ENCODE measurements at regions not wholly inside any gene's neighbourhood (a gene's known extent, or its start where the extent isn't known, plus 50 kb on each side); places are given as distances from the start of the nearest gene placed in this dataset.
A peak's percentile ranks its signal among the peaks of the same experiment; 100 is the strongest.
"Not testable (repeated sequence)": the region's sequence is repeated elsewhere in the genome, so short reads cannot be mapped to it uniquely, and the experiment has no call there.

DNA sequence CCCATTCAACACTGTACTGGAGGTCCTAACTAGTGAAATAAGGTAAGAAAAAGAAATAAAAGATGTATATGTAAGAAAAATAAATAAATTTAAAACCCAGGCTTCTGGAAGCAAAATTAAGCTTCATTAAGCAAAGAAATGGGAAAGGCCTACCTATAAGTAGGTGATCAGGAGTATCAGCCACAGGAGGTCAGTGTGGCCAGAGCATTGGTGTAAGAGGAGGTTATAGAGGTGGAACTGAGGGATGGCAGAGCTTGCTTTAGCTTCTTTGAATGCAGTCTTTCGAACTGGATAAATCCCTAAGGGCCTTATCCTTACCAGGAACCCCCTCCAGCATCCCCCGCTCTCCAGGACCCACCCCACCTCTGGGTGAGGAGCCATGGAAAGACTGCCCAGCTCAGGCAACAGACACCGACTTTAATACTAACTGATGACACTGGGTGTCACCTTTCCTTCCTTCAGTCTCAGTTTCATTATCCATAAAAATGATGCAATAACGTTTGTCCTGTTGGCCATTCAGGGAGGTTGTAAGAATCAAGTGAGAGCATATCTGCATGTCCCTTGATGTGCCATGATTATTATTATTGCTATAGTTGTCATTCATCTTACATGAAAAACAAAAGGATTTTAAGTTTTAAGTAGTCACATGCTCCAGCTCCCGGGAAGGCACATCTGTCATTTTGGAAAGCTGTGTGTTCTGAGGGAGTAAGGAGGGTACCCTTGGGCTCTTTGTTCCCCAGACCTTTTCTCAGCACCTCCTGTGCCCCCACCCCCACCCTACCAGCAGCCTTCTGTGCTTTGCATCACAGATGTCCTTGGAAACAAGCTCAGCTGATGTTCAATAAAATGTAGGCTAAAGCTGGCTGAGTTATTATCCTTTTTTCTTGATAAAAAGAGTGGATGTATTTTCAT lies 50.8 kb upstream of the CTNNA1 start:
- DNase-seq (ENCODE audit: low read depth) = no peak

DNA sequence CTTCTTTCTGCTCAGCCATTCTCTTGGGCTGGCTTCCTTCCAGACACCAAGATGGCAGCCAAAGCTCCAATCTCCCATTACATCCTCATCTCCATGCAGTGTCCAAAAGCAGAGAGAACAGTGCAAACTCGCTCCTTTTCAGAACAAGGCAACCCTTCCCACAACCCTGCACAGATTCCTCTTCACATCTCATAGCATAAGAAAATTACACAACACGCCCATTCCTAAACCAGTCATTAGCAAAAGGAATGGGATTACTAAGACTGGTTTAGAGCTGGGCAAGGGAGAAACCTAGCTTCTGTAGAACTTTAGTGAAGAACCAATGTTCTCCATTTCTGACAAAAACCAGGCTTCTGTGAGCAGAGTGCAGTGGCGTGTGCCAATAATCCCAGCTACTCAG lies 51.5 kb upstream of the CTNNA1 start:
- no peak for DNase-seq (ENCODE audit: low read depth)

DNA sequence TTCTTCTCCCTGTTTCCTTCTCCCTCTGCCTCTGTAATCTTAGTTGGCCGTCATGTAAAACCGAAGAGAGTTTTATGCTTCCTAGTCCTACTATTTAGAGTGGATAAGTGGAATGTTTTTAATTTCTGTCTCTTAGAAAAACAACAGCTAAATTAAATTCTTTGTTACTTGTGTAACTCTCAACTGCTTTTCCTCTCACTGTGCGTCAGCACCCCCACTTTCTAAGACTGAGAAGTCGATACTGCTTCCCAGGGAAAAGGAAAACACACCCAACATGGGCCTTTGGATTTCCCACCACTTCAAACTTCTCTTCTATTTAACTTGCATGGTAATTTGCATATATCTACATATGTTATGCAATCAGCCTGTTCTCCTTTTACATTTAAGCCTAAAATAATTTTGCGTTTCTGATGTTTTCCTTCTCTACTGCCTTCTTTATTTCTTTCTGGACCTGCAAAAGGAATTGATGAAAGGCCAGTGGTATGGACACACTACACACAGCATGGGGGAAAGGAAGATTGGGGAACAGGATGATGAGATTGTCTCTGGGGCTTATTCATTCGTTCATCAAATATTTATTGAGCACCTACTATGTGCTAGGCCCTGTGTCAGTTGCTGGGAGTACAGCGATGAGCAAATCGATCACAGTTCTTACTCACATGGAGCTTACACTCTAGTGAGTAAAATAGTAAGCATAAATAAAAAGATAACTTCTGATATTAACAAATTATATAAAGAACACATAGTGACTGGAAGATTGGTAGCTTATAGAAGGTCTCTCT lies 52.5 kb upstream of the CTNNA1 start:
- DNase-seq (ENCODE audit: low read depth) = no peak

DNA sequence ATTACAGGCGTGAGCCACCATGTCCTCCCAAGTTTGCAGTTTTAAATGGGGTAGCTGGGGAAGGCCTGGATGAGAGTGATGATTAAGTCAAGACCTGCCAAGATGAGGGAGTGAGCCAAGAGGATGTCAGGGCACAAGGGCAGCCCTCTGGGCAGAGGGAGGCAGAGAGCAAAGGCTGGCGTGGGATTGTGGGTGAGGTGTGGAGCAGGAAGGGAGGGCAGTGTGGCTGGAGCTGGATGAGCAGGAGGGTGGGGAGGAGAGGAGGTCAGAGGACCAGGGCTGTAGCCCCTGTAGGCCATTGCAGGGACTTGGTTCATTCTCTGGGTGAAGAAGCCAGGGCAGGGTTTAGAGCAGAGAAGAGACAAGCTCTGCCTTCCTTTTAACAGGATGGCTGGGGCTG lies 53.7 kb upstream of the CTNNA1 start:
- DNase-seq (ENCODE audit: low read depth) = no peak

DNA sequence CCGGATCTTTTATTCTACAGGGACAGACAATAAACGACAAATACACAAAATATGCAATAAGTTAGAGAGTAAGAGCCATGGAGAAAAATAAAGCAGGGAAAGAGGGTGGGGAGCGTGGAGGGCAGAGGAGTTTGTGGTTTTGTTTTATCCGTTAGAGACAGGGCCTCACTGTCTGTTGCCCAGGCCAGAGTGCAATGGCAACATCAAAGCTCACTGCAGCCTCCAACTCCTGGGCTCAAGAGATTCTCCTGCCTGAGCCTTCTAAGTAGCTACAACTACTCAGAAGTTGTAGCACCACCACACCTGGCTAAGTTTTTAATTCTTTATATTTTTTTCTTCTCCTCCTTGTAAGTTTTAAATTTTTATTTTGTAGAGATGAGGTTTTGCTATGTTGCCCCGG lies 54.5 kb upstream of the CTNNA1 start:
- DNase-seq (ENCODE audit: low read depth) = no peak

DNA sequence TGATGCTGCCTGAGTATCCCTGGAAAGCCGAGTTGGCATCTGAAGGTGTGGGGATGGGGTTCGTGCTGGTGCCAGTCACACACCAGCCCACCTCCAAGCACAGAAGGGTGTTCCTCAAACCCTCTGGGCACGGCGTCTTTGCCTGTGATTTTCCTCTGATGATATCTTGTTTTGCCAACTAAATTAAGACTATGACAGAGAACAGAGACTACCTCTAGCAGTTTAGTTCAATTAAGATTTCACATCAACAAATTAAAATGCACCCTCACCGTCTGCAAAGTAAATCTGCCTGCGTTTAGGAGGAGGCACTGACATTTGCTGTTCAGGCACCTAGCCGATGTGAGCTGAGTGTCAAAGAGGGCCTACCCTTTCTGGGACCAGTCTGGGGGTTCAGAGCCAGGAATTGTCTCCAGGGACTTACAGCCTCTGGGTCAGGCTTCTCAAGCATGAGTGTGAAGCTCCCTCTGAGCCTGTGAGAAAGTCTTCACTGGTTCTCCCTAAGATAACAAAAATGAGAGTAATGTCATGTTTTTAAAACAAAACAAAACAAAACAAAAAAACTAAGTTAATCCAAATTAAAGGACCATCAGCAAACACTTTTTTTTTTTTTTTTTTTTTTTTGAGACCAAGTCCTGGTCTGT lies 55.4 kb upstream of the CTNNA1 start:
- no peak for DNase-seq (ENCODE audit: low read depth)

DNA sequence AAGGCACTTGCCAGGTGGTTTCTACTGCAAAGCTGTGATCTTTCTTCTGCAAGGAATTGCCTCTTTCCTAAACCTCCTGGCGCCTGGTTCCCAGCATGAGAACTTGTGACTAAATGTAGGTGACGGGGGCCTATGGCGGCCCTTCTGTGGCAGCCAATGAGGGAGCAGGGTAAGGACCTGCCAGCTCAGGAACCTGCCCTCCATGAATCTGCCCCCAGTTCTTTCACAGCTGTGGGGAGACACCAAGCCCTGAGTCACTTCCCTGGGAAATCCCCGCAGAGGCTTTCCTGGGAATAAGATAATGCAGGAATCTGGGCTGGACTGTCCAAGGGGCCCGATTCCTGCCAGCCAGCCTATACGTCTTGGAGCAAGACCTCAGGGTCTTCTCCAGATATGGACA lies 56.7 kb upstream of the CTNNA1 start:
- DNase-seq (ENCODE audit: low read depth) = peak; percentile 76

DNA sequence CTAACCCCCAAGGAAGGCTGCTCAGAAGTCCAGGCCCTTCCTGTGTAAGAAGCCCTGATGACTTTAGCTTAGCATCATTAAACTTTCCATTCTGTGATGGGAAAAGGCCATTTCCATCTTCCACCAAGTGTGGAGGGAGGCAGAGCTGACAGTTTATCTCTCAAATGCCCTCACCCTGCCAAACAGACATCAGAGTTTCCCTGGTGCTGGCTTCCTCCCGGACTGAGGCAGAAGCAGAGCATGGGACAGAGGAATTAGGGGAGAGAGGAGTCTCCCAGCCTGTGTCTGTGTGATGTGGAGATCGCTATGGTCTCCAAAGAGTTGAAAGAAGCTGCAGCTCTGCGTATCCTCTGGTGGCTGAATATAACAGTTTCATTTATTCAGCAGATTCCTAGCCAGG lies 57.4 kb upstream of the CTNNA1 start:
- DNase-seq (ENCODE audit: low read depth) = no peak

DNA sequence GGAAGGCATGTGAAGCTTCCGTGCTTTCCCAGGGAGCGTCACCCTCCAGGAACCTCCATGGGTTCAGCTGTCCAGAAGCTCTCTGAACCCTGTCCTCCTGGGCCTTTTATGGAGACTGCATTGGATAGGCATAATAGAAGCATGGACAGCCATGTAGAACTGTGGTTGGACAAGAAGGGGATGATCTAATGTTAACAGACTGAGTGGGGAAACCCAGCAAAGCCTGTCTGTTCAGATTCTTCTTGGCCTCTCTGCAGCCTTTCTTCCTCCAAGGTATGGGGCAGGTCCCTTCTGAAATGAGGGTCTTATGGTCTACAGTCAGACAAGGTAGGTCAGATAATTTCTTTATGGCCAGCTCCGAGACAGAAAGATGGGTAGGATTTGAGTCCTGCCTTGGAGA lies 59.1 kb upstream of the CTNNA1 start:
- DNase-seq (ENCODE audit: low read depth) = no peak

DNA sequence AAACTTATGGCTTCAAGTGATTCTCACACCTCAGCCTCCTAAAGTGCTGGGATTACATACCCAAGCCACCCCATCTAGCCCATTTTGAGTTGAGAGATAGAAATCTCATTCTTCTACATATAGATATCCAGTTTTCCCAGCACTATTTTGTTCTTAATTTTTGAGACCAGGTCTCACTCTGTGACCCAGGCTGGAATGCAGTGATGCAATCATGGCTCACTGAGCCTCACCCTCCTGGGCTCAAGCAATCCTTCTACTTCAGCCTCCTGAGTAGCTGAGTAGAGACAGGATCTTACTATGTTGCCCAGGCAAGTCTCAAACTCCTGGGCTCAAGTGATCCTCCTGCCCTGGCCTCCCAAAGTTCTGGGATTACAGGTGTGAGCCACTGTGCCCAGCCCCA lies 60.9 kb upstream of the CTNNA1 start:
- no peak for DNase-seq (ENCODE audit: low read depth)

DNA sequence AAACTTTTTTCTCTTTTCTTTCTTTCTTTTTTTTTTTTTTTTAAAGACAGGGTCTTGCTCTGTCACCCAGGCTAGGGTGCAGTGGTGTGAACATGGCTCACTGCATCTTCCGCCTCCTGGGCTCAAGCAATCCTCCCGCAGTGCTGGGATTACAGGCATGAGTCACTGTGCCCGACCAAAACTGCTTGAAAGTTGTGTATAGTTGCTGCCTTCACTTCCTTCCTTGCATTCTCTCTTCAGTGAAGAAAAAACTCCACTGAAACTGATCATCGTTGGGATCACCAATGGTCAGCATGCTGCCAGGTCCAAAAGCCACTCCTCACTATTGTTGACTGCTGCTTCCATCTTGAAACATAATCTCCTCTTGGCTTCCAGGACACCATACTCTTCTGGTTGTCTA lies 66.6 kb upstream of the CTNNA1 start:
- peak; percentile 53 for DNase-seq (ENCODE audit: low read depth)

DNA sequence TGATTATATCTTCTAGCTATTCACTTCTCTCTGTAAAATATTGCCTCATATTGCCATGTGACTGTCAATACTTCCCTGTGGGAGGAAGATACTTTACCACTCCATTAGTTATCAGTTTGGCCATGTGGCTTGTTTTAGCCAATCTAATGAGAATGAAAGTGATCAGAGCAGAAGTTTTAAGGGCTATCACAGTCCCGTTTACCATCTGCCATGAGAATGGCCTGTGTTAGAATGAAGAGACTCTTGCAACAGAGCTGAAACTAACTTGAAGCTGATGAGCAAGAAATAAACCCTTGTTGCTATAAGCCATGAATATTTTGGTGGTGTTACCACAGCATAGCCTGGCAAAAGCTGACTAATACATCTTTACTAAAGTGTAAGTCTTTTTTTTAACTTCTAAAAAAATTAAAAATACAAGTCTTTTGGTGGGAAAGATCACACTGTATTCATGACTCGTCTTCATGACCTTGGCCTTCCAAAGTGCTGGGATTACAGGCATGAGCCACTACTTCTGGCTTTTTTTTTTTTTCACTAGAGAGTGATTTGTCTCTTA lies 68.0 kb upstream of the CTNNA1 start:
- DNase-seq (ENCODE audit: low read depth) = peak; percentile 26

DNA sequence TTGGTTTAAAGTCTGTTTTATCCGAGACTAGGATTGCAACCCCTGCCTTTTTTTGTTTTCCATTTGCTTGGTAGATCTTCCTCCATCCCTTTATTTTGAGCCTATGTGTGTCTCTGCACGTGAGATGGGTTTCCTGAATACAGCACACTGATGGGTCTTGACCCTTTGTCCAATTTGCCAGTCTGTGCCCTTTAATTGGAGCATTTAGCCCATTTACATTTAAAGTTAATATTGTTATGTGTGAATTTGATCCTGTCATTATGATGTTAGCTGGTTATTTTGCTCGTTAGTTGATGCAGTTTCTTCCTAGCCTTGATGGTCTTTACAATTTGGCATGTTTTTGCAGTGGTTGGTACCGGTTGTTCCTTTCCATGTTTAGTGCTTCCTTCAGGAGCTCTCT lies 70.8 kb upstream of the CTNNA1 start:
- not testable (repeated sequence) for DNase-seq (ENCODE audit: low read depth)

DNA sequence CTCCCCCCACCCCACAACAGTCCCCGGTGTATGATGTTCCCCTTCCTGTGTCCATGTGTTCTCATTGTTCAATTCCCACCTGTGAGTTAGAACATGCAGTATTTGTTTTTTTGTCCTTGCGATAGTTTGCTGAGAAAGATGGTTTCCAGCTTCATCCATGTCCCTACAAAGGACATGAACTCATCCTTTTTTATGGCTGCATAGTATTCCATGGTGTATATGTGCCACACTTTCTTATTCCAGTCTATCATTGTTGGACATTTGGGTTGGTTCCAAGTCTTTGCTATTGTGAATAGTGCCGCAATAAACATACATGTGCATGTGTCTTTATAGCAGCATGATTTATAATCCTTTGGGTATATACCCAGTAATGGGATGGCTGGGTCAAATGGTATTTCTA lies 74.4 kb upstream of the CTNNA1 start:
- DNase-seq (ENCODE audit: low read depth) = not testable (repeated sequence)

DNA sequence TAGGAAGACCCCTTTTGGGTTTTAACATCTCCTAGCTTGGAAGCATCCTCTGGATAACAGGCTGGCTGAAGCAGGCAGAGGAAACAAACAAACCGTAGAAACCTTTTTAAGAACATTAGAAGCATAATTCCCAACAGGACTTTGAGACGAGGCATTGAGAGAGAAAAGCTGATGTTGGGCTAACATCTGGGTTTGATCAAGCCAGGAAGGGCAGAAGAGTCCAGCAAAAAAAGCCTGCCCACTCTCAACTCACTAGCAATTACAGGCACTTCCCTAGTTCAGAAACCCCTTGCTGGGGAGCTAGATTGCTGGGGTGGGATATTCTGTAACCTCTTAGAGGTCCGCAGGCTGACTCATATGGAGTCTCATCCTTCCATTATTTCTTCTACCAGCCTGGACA lies 75.4 kb upstream of the CTNNA1 start:
- DNase-seq (ENCODE audit: low read depth) = no peak

DNA sequence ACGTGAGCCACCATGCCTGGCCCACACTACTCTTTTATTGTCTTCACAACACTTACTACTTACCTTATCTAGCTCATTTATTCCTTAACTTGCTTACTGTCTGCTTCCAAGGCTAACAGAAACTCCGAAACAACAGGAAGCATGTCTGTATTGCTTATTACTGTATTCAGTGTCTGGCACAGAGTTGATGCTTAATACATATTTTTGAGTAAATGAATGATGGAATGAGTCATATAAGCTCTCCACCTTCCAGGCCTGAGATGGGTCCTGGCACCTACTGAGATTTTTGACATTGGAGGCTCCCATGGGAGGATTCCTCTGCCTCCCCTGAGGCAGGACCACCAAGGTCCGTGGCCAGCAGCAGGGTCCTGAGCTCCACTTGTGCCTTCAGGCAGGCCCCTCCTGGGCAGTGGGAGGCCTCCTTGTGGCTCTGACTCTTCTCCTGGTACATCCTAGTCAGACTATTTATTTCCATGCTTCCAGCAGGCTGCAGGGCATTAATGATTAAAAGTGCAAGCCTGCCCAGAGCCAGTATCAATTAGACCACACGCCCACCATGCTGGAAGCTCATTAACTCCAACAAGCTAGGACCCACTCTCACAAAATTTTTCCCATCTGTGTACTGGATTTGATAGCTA lies 76.5 kb upstream of the CTNNA1 start:
- no peak for DNase-seq (ENCODE audit: low read depth)

DNA sequence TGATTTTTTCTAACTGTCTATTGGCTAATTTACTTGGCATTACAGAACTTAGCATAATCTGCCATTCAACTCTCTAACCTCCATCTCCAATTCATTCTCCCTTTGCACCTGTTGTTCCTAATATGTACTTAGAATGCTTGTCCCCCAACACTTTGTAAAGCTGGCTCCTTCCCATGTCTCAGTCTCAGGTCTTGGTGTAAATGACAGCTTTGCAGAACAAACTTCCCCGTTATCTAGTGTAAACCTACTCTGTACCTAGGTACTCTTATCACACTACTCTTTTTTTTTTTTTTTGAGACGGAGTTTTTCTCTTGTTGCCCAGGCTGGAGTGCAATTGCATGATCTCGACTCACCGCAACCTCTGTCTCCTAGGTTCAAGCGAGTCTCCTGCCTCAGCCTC lies 77.2 kb upstream of the CTNNA1 start:
- no peak for DNase-seq (ENCODE audit: low read depth)

DNA sequence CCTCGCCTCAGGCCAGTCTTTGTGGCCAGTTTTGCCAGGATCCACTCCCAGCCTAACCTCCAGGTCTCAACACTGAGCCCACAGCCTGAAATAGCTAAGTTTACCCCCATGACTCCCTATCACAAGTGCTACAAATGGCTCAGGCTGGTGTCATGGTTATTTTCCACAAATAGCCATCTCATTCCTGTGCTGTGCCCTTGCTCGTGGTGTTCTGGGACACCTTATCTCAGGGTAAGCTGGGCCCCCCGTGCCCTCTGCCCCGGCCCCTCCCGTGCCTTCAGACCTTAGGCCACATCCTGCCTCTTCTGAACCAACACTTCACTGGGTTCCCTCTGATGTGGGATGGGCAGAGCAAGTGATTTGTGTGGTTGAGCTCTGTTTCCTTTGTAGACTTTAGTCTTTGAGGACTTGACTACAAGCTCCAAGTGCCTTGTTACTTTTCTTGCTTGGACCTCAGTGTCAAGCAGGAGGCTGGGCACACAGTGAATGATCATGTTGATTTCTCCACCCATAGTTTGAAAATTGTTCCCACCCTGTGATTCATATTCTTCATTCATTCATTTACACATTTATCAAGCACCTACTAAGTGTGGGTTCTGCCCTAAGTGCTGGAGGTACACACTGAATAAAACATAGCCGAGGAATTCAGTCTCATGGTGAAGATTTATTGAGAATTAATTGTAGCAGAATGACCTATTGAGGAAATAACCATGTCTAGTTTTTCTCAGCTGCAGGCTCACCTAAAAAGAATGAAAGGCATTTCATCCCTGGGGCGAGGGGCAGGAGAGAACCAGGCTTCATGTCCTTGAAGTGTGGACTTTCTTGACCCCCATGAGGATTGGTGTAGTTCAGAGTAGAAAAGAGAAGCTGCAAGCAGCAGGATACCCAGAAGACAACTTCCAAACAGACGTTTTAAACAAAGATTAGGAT lies 84.5 kb upstream of the CTNNA1 start:
- DNase-seq (ENCODE audit: low read depth) = no peak

DNA sequence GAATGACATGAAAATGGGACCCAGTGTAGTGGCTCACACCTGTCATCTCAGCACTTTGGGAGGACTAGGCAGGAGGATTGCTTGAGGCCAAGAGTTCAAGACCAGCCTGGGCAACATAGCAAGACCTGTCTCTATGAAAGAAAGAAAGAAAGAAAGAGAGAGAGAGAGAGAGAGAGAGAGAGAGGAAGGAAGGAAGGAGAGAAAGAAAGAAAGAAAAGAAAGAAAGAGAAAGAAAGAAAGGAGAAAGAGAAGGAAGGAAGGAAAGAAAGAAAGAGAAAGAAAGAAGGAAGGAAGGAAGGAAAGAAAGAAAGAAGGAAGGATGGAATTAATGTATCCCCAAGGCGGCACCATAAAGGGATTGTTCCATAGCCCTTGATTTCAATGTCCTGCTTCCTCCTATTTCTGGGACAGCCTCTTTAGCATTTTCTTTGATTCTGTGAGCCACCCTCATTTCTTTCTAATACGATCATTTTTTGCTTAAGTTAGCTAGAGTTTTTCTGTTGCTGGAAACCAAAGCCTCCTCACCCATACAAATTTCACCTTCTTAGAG lies 85.4 kb upstream of the CTNNA1 start:
- DNase-seq (ENCODE audit: low read depth) = not testable (repeated sequence)

DNA sequence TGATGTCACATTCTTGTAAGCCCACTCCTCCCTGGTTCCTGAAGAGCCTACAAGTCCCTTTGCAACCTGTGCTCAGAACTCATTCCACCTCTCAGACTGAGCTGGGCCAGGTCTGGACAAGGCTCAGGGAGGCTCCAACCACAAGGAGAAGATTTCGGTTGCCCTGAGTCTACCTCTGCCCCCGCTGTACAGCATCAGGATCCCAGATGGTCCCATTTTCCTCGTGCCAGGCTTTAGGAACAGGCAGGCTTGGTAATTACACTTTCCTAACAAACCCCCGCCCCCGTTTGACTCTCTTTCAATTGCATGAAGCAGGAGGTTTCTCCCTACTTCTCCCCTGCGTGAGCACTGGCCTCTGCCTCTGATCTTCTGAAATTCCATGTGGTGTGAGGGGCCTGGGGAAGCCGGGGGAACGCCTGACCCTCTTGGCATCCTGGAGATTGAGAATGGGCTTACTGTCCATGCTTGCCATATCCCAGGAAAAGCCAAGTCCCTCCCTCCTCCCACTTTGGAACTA lies 86.9 kb upstream of the CTNNA1 start:
- DNase-seq (ENCODE audit: low read depth) = no peak
